IMR-90 (cell line): ENCODE measurements at regions not wholly inside any gene's neighbourhood (a gene's known extent, or its start where the extent isn't known, plus 50 kb on each side); places are given as distances from the start of the nearest gene placed in this dataset.
A peak's percentile ranks its signal among the peaks of the same experiment; 100 is the strongest.

Experiments
- ATAC-seq: fragments of 200-7000 bp; cut with Tn5 transposase; 2 replicates; pipeline ENCODE4 v1.9.1; 2020; ENCODE audit warnings: low read depth, mild to moderate bottlenecking, moderate library complexity
- BruUV-seq: library from RNA; stranded (reverse); fragments of 400-500 nt; replicated peaks from 2 replicates; lab custom pipeline; 2021; lab: Mats Ljungman, UMichigan
- CTCF ChIA-PET: fragments of 300-600 bp; formaldehyde crosslinking; extraction: SDS; loops from one replicate; lab custom pipeline; 2021; ENCODE audit warnings: antibody characterized with exemption; lab: Yijun Ruan, JAX
- POLR2A ChIA-PET: fragments of 300-600 bp; sonication (Branson Sonifier 250); formaldehyde crosslinking; loops from one replicate; lab custom pipeline; 2022; ENCODE audit warnings: antibody characterized with exemption; ENCODE audit not compliant: unreplicated experiment; lab: Charles Lee
- DNase-seq: peaks from one replicate; pipeline ENCODE4 v3.0.0; 2013
- H2AFZ ChIP-seq: replicated peaks from 2 replicates; pipeline ENCODE3; 2013; ENCODE audit warnings: low read length, mild to moderate bottlenecking; ENCODE audit not compliant: poor library complexity
- H2AK5ac ChIP-seq: 2 replicates; pipeline ENCODE4 v1.6.1; 2013; ENCODE audit warnings: low read depth, low read length, inconsistent platforms
- H2AK9ac ChIP-seq: replicated peaks from 2 replicates; pipeline ENCODE3; 2013; ENCODE audit warnings: mild to moderate bottlenecking, low read depth, low read length, moderate library complexity; ENCODE audit not compliant: poor library complexity
- H2BK120ac ChIP-seq: 2 replicates; pipeline ENCODE4 v1.6.1; 2013; ENCODE audit warnings: low read depth, low read length, inconsistent platforms
- H2BK15ac ChIP-seq: 3 replicates; pipeline ENCODE4 v1.6.1; 2013; ENCODE audit warnings: low read depth, low read length, inconsistent platforms
- H2BK20ac ChIP-seq: 2 replicates; pipeline ENCODE4 v1.6.1; 2013; ENCODE audit warnings: low read depth, mild to moderate bottlenecking, inconsistent platforms, low read length, moderate library complexity
- H2BK5ac ChIP-seq: 2 replicates; pipeline ENCODE4 v1.6.1; 2013; ENCODE audit warnings: mild to moderate bottlenecking, low read depth, low read length, inconsistent platforms; ENCODE audit not compliant: poor library complexity, severe bottlenecking
- H3K14ac ChIP-seq: replicated peaks from 2 replicates; pipeline ENCODE4 v1.6.1; 2013; ENCODE audit warnings: low read depth, low read length, inconsistent platforms
- H3K18ac ChIP-seq: 2 replicates; pipeline ENCODE4 v1.6.1; 2013; ENCODE audit warnings: low read depth, low read length, control low read depth
- H3K23ac ChIP-seq: 2 replicates; pipeline ENCODE4 v1.6.1; 2013; ENCODE audit warnings: low read depth, low read length, inconsistent platforms
- H3K27ac ChIP-seq: 2 replicates; pipeline ENCODE4 v1.5.1; 2013; ENCODE audit warnings: mild to moderate bottlenecking, control low read depth, low read length; ENCODE audit not compliant: insufficient read depth
- H3K27me3 ChIP-seq: 2 replicates; pipeline ENCODE4 v1.6.1; 2013; ENCODE audit warnings: low read length; ENCODE audit not compliant: control insufficient read depth, insufficient read depth
- H3K36me3 ChIP-seq: 2 replicates; pipeline ENCODE4 v1.6.1; 2013; ENCODE audit warnings: low read length, mixed read lengths; ENCODE audit not compliant: control insufficient read depth, insufficient read depth
- H3K4ac ChIP-seq: 2 replicates; pipeline ENCODE4 v1.6.1; 2013; ENCODE audit warnings: low read depth, low read length, inconsistent platforms
- H3K4me1 ChIP-seq: 2 replicates; pipeline ENCODE4 v1.6.1; 2013; ENCODE audit warnings: low read length, mixed read lengths; ENCODE audit not compliant: control insufficient read depth, insufficient read depth
- H3K4me2 ChIP-seq: 2 replicates; pipeline ENCODE4 v1.6.1; 2013; ENCODE audit warnings: low read depth, mild to moderate bottlenecking, control low read depth, low read length, moderate library complexity
- H3K4me3 ChIP-seq: 2 replicates; pipeline ENCODE4 v1.5.1; 2013; ENCODE audit warnings: low read depth, mild to moderate bottlenecking, control low read depth, low read length, moderate library complexity; ENCODE audit not compliant: insufficient read depth
- H3K56ac ChIP-seq: 2 replicates; pipeline ENCODE4 v1.6.1; 2013; ENCODE audit warnings: low read length, inconsistent platforms; ENCODE audit not compliant: insufficient read depth; ENCODE audit errors: extremely low read depth
- H3K79me1 ChIP-seq, 2 experiments: 2 replicates each; pipeline ENCODE4 v1.6.1; 2013; ENCODE audit warnings: low read length in 2 of 2, inconsistent platforms in 1 of 2, low read depth in 1 of 2
- H3K9ac ChIP-seq: 2 replicates; pipeline ENCODE4 v1.6.1; 2013; ENCODE audit warnings: low read depth, low read length, control low read depth
- H3K9me1 ChIP-seq: 2 replicates; pipeline ENCODE4 v1.6.1; 2013; ENCODE audit warnings: low read length, inconsistent platforms; ENCODE audit not compliant: insufficient read depth
- H3K9me3 ChIP-seq: 2 replicates; pipeline ENCODE4 v1.6.1; 2013; ENCODE audit warnings: low read length; ENCODE audit not compliant: control insufficient read depth, insufficient read depth
- H4K20me1 ChIP-seq: 2 replicates; pipeline ENCODE4 v1.6.1; 2013; ENCODE audit warnings: low read length, inconsistent platforms; ENCODE audit not compliant: insufficient read depth
- H4K5ac ChIP-seq: 2 replicates; pipeline ENCODE4 v1.6.1; 2013; ENCODE audit warnings: mild to moderate bottlenecking, low read depth, low read length, control low read depth
- H4K8ac ChIP-seq, 2 experiments: 2 replicates each; pipeline ENCODE4 v1.6.1; 2013; ENCODE audit warnings: low read depth in 2 of 2, low read length in 2 of 2, control low read depth in 1 of 2, inconsistent platforms in 1 of 2
- H4K91ac ChIP-seq: 2 replicates; pipeline ENCODE4 v1.6.1; 2013; ENCODE audit warnings: low read depth, low read length, inconsistent platforms; ENCODE audit not compliant: insufficient read depth
- BHLHE40 ChIP-seq: fragments of 150-350 bp; IDR thresholded peaks from 2 replicates; pipeline ENCODE4 v1.6.1; 2016; ENCODE audit warnings: mild to moderate bottlenecking, low read depth, low read length
- CEBPB ChIP-seq: IDR thresholded peaks from 2 replicates; pipeline ENCODE4 v1.6.1; 2012; ENCODE audit warnings: low read depth, low read length, improper control_type of control experiment
- CHD1 ChIP-seq: IDR thresholded peaks from 2 replicates; pipeline ENCODE4 v1.6.1; 2012; ENCODE audit warnings: low read depth, low read length, improper control_type of control experiment
- CTCF ChIP-seq: conservative IDR thresholded peaks from 2 replicates; pipeline ENCODE4 v1.5.1; 2012; ENCODE audit warnings: mild to moderate bottlenecking, low read depth, low read length, improper control_type of control experiment
- ELK1 ChIP-seq: fragments of 150-350 bp; IDR thresholded peaks from 2 replicates; pipeline ENCODE4 v1.6.1; 2016; ENCODE audit warnings: low read depth, mild to moderate bottlenecking, low read length, moderate library complexity, borderline replicate concordance
- FOS ChIP-seq: fragments of 150-350 bp; IDR thresholded peaks from 2 replicates; pipeline ENCODE4 v1.6.1; 2016; ENCODE audit warnings: low read depth, low read length
- MAFK ChIP-seq: IDR thresholded peaks from 2 replicates; pipeline ENCODE4 v1.6.1; 2012; ENCODE audit warnings: low read depth, low read length, improper control_type of control experiment
- MAZ ChIP-seq: IDR thresholded peaks from 2 replicates; pipeline ENCODE4 v1.6.1; 2012; ENCODE audit warnings: low read depth, mild to moderate bottlenecking, low read length, improper control_type of control experiment, moderate library complexity, borderline replicate concordance
- MXI1 ChIP-seq: IDR thresholded peaks from 2 replicates; pipeline ENCODE4 v1.6.1; 2012; ENCODE audit warnings: low read depth, mild to moderate bottlenecking, low read length, moderate library complexity, borderline replicate concordance
- NFE2L2 ChIP-seq: fragments of 150-350 bp; IDR thresholded peaks from 2 replicates; pipeline ENCODE4 v1.6.1; 2016; ENCODE audit warnings: low read depth, mild to moderate bottlenecking, low read length
- POLR2A ChIP-seq: IDR thresholded peaks from 2 replicates; pipeline ENCODE4 v1.6.1; 2012; ENCODE audit warnings: mild to moderate bottlenecking, low read depth, low read length
- RAD21 ChIP-seq: IDR thresholded peaks from 2 replicates; pipeline ENCODE4 v1.6.1; 2012; ENCODE audit warnings: low read length, improper control_type of control experiment
- RCOR1 ChIP-seq: IDR thresholded peaks from 2 replicates; pipeline ENCODE4 v1.6.1; 2012; ENCODE audit warnings: mild to moderate bottlenecking, low read length, improper control_type of control experiment; ENCODE audit not compliant: insufficient replicate concordance
- RFX5 ChIP-seq: IDR thresholded peaks from 2 replicates; pipeline ENCODE4 v1.8.0; 2012; ENCODE audit warnings: low read depth, mild to moderate bottlenecking, low read length, moderate library complexity
- SMC3 ChIP-seq: fragments of 150-350 bp; IDR thresholded peaks from 2 replicates; pipeline ENCODE4 v1.6.1; 2016; ENCODE audit warnings: low read depth, mild to moderate bottlenecking, antibody characterized with exemption, low read length, moderate library complexity
- USF2 ChIP-seq: fragments of 150-350 bp; IDR thresholded peaks from 2 replicates; pipeline ENCODE4 v1.6.1; 2017; ENCODE audit warnings: mild to moderate bottlenecking, antibody characterized with exemption, low read length, low read depth
- WGBS, 2 experiments: methylation state at CpG; one replicate each; pipeline versions ENCODE4 v1.1.5 to v1.1.7; 2013; ENCODE audit warnings: missing lambda C conversion rate in 2 of 2; ENCODE audit not compliant: insufficient read length in 1 of 2; ENCODE audit errors: extremely low coverage in 2 of 2; 5-methylcytosine and 5-hydroxymethylcytosine counted together
- dilution Hi-C: fragments of 300-500 bp; cut with HindIII; formaldehyde crosslinking; loops from one replicate; pipeline ENCODE4 v1.14.3; 2018; ENCODE audit warnings: low sequenced_read_pairs; ENCODE audit not compliant: unreplicated experiment
- in situ Hi-C: fragments of 300-500 bp; cut with MboI; formaldehyde crosslinking; loops from 3 replicates; pipeline ENCODE4 v1.14.3; 2019; ENCODE audit warnings: low sequenced_read_pairs, inconsistent platforms, mixed read lengths
- intact Hi-C: fragments of 100-400 bp; cut with micrococcal nuclease; formaldehyde crosslinking; loops from 2 replicates; pipeline ENCODE4 v1.10.0; 2022

GRCh38 chr19:28972058-28972852 is 240.7 kb downstream of the UQCRFS1 start:
- POLR2A ChIA-PET, result no interaction called here
- CTCF ChIA-PET, result no interaction called here

More at GRCh38 chr19:28972058-28972852, 240.7 kb downstream of the UQCRFS1 start:
- H2BK20ac ChIP-seq, result no peak overlapping the region
- no peaks in the 10 kb centered on the region for H3K79me1 ChIP-seq
- no peak for ATAC-seq
- H2AK5ac ChIP-seq, result no peak overlapping the region
- no CpG with 5 or more reads among the region's 4 CpGs for WGBS, 2 experiments
- H3K56ac ChIP-seq, result no peak overlapping the region
- no peak overlapping the region for H4K91ac ChIP-seq
- H3K9ac ChIP-seq, result no peak overlapping the region
- no peak overlapping the region for H3K4ac ChIP-seq
- H3K27me3 ChIP-seq, result no peaks in the 10 kb centered on the region
- H4K5ac ChIP-seq, result no peak overlapping the region
- H3K27ac ChIP-seq, result no peak overlapping the region
- DNase-seq, result no peak
- H2BK120ac ChIP-seq, result no peak overlapping the region
- H2BK5ac ChIP-seq, result no peak overlapping the region
- dilution Hi-C loops, result no loop called here
- no peak overlapping the region for H3K4me3 ChIP-seq
- H4K20me1 ChIP-seq, result no peaks in the 10 kb centered on the region
- intact Hi-C loops, result no loop called here
- in situ Hi-C loops, result no loop called here
- BruUV-seq, result no TSS peak
- no peaks in the 10 kb centered on the region for H3K36me3 ChIP-seq
- H4K8ac ChIP-seq, result no peak overlapping the region
- no peak overlapping the region for H3K23ac ChIP-seq
- no peak overlapping the region for H3K18ac ChIP-seq
- no peaks in the 10 kb centered on the region for H3K4me1 ChIP-seq
- H3K4me2 ChIP-seq, result no peak overlapping the region
- TF ChIP-seq RCOR1 (no peak), POLR2A (no peak), USF2 (no peak), CHD1 (no peak), SMC3 (no peak), FOS (no peak), BHLHE40 (no peak), MAZ (no peak), CTCF (no peak), ELK1 (no peak), CEBPB (no peak), RFX5 (no peak), NFE2L2 (no peak), RAD21 (no peak), MXI1 (no peak), MAFK (no peak)
- no peak overlapping the region for H2AK9ac ChIP-seq
- H3K9me1 ChIP-seq, result no peaks in the 10 kb centered on the region; the same call in 1 of the 2 replicates
- no peaks in the 10 kb centered on the region for H3K9me3 ChIP-seq
- no peak overlapping the region for H2BK15ac ChIP-seq
- no peak overlapping the region for H3K14ac ChIP-seq
- peak overlapping the region; percentile 13 for H2AFZ ChIP-seq
